Activated T-helper 1 cell treated with anti-CD3 and anti-CD28 coated beads, Interleukin-2, amount 50 U/mL, for 16 hours (primary cell): ENCODE measurements at regions not wholly inside any gene's neighbourhood (a gene's known extent, or its start where the extent isn't known, plus 50 kb on each side); places are given as distances from the start of the nearest gene placed in this dataset.
"Not testable (repeated sequence)": the region's sequence is repeated elsewhere in the genome, so short reads cannot be mapped to it uniquely, and the experiment has no call there.

ENCODE experiments used
- DNase-seq, 2 donors: peaks; one replicate each; pipeline ENCODE4 v3.0.0-alpha.2; 2020; ENCODE audit warnings: low read depth in 1 of 2, low spot score in 1 of 2

DNA sequence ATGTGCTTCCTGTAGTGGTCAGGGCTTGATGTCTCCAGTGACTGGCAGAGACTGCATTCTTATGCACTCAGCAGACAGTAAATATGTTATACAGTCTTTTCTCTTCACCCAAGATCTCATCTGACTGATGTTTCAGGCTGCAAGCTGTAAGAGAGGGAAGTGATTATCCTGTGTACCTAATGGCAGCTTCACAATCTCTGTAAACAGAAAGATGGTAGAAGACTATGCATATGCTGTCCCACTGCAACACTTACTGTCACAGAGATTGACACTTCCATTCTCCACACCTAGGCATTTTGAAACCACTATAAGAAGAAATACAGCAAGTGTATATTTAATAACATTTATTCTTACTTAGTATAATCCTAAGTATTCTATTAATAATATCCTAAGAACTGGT lies 97.6 kb upstream of the ANXA1 start:
- DNase-seq: no peak

DNA sequence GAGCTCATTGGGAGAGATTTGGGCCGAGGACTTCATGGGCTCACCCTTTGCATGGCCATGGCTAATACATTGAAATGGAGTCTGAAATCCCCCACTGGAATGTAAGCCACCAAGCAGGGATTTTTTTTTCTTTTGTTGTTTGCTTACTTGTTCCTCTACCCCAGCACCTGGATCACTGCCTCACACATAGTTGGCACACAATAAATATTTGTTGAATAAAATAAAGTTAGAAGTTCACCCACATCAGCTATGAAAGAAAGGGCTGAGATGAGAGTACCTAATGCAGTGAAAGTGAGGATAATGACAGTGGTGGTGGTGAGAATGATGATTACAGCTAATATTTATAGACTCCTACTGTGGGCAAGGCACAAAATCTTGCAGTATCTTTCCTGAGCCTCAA lies 98.1 kb upstream of the ANXA1 start:
- no peak for DNase-seq

DNA sequence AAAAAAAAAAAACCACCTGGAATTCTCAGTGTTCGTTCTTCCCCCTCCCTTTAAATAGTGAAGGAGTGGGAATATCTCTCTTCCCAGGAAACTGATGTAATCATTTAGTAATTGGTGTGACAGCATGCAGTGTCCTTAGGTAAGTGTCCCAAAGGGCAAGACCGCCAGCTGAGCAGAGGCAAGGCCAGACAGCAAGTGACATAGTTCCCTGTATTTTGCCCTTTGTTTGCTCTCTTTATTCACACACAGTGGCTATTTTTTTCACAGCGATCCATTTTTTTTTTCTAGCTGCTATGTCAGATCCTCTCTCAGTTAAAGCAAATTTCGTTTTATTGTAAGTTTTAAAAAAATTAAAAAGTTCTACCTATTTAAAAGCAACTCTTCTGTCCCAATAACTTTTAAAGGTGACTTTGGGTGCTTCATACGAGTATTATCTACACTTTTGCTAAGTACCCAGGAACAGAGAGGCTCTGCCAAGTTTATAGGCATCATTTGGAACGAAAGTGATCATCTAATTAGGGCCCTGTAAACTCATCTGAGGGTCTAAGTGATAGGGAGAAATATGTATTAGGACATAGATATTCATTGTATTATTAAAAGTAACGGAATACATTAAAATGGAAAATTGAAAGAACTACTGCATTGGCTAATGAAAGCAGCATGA lies 98.2 kb upstream of the ALDH1A1 start:
- no peak for DNase-seq

DNA sequence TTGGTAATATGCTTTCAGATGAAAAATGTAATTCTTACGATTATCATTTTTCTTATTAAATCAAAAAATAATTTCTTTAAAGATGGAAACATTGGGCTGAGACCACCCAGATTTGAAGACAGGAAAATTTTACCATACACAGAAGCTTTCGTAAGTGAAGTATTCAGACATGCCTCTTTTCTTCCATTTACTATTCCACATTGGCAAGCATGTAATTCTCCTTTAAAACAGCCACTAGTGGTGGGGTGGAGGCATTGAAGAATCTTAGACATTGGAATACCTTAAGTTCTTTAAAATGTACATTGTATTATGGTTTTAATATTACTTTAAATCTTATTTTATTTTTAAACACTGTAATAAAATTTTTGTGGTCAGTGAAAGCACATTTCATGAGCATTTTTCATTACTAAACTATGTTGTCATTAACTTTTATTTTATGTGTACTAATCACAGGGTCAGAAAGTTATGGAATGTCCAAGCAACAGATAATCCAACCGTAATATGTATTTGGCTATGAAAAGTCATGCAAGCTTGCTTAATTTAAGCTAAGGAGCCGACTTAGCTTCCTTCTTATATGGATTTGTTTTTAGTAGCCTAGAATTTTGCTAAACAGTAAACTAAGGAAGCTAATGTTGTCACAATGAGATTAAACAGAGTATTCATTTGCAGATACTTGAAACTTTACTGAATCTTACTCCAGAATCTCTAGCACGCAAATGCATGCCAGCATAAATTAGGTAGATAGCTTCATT lies 97.4 kb upstream of the ALDH1A1 start:
- no peak for DNase-seq

DNA sequence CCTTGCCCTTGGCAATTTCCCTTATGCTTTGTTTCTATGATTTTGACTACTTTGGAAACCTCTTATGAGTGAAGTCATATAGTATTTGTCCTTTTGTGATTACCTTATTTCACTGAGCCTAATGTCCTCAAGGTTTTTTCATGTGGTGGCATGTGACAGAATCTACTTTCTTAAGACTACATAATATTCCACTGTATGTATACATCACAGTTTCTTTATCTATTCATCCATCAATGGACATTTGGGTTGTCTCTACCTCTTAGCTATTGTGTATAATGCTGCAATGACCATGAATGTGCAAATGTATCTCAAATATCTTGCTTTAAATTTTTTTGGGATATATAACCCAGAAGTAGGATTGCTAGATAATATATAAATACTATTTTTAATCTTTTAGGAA lies 96.4 kb upstream of the ALDH1A1 start:
- DNase-seq: no peak

DNA sequence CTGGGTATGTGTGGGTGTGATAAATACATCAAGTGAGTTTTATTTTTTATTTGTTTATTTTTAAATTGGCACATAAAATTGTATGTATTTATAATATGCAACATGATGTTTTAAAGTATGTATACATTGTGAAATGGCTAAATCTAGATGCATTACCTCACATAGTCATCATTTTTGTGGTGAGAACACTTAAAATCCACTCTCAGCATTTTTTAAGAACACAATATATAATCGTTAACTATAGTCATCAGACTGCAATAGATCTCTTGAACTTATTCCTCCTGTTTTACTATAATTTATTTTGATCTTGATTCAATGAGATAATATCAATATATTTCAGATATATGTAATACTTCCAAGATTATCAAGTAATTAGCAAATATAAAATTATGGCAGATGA lies 93.9 kb upstream of the ALDH1A1 start:
- no peak for DNase-seq

DNA sequence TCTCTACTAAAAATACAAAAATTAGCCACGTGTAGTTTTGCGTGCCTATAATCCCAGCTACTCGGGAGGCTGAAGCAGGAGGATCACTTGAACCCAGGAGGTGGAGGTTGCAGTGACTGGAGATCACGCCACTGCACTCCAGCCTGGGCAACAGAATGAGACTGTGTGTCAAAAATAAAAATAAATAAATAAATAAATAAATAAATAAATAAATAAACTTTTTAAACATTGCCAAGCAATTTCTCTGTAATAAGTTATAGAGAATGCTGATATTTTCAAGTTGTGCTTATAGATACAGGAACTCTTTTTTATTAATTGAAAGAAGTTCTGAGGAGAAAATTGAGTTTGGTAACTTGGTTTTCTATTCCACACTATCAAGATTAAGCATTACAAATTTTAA lies 91.9 kb upstream of the ALDH1A1 start:
- DNase-seq: not testable (repeated sequence)

DNA sequence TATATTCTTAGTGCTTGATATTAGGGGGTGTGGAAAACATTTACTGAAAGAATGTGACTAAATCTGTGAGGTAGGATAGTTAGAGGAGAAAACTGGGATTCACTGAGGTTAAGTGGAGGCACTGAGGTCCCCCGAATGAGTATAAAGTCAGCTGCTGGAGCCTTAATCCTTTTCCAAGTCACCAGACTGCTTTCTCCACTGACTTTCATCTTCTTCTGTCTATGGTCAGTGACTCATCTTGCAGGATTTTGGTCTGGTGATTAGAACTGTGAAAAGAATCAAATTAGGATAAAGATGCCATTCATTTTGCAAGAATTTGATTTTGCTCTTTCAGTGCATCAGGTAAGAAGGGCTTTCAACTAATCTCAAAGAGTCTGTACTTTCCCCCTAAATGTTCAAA lies 89.3 kb upstream of the ALDH1A1 start:
- no peak for DNase-seq

DNA sequence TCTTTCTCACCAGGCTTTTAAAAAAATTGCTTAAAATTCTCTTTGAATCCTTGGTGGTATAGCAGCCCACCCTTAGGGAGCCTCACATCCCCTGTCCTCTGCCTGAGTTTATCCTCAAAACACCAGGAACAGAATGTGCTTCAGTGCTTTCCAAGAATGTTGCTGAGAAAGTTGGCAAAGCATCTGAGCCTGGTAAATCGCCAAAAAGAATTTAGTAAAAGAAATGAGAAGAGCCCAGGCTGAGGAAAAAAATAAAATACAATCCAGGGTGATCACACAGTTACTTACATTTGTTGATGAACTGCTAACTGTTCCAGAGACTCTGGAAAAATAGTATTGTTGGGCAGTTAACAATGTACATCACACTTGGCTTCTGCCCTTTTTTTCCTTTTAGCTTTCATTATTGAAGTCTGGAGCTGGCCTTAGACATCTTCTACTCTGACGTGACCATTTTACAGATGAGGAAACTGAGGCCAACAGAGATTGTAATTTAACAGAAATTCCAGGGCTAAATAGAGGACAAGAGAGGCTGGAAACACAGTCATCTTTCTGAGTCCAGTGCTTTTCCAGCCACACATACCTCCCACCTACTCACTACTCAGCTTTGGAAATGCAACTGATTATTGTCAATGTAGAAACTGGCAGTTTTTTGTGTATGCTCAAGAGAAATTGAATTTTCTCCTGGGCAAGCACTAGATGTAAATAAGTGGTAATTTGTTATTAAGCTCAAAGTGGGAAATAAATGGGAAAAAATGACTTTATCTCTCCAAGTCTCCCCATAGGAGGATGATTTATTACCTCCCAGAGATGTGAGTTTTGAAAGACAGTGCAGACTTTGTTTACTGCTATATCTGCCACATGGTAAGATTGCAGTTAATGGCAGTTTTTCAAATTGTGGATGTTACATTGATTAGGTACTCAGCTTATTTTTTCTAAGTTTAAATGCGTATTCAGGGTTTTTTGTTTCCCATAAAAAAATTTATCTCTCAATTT lies 86.7 kb upstream of the ALDH1A1 start:
- DNase-seq: no peak

DNA sequence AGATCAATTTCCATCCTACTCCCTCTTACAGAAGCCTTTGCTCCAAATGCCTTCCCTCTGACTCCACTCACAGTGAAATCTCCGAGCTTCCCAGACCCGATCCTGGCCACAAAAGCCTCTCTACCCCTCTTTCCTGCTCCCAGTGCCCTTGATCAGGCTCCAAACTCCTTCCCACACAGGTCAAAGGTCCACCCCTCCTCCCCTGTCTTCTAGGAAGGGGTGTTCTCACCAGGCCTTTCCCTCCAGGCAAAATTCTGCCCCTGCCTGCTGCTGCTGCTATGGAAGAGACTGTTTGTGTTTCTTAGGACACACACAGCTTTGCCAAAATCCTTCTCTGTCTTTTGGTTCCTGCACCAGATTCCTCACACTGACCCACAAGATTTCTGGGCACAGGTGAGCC lies 85.8 kb upstream of the ALDH1A1 start:
- no peak for DNase-seq

DNA sequence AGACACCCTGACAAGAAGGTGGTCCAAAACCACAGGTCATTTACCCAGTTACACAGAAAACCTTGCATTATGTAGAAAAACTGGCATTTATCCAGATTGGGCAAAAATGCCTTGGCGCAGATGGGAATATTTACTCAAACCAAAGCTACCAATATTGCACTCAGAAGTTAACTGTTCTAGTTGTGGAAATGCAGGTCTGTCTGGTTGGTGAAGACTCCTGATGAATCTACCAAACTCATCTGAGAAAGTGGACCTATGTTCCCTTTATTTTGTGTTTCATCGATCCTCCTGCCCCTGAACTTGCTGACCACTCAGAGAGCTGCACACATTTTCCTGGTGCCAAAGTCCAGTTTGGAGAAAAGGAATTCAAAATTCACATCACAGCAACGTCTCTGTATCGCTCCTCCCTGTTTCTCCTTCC lies 85.2 kb upstream of the ALDH1A1 start:
- DNase-seq: no peak

DNA sequence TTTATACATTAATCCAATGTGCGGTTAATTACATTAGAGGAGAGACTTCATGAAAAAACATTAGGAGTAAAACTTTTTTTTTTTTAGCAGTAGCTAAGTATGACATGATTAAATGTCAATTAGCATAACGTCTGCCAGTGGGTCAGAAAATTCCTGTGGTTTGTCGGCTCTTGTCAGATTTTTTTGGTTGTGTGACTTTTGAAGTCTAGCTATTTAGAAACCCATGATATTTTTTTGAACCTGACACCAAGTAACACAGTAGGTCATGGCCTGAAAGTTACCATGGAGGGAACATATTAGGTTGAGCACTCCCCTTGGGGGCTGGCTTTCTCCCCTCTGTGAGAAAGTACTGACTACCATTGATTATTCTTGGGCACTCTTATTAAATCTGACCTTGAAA lies 84.8 kb upstream of the ALDH1A1 start:
- DNase-seq: no peak

DNA sequence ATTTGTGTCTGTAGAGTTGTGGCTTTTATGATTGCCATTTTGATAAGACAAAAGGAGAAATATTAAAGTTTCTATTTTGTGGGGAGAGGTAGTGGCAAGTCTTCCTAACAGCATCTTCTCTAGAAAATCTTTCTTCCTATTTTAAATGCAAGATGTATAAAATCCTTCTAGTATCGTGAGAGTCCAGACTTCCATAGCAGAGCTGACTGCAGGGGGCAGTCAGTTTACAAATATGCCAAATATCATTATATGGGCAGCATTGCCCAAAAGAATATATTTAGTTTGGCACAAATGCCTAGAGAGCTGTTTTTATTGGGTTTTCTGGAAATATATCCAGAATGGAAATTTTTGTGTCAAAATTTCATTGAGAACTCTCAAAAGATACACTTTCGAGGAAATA lies 82.1 kb upstream of the ALDH1A1 start:
- no peak for DNase-seq

DNA sequence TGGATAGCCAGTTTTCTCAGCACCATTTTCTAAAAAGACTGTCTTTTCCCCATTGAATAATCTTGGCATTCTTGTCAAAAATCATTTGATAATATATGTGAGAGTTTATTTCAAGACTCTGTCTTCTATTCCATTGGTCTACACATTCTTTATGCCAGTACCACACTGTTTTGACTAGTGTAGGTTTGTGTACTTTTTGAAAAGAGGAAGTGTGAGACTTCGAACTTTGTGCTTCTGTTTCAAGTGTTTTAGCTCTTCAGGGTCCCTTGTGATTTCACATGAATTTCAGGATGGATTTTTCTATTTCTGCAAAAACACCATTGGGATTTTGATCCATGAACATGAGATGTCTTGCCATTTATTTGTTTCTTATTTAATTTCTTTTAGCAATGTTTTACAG lies 78.5 kb upstream of the ALDH1A1 start:
- no peak for DNase-seq

DNA sequence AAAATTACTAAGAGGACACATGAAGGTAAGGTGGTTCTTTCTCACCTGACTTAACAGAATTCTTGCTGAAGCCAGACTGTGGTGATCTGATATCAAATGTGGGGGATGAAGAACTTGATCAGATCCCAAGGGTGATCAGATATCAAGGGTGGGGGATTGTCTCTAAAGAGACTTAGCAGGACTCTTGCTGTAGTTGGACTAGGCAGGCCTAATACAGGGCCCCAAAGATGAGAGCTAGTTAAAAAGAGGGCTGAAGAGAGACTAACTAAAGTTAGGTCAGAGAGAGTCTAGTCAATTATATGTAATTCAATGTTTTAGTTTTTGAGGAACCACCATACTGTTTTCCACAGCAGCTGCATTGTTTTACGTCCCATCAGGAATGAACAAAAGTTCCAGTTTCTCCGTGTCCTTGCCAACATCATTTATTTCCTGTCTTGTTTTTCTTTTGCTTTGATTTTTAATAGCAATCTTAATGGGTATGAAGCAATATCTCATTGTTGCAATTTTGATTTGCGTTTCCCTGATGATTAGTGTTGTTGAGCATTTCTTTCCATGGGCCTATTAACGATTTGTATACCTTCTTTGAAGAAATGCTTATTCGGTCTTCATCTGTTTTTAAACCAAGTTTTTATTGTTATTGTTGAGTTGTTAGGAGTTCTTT lies 77.6 kb upstream of the ALDH1A1 start:
- no peak for DNase-seq

DNA sequence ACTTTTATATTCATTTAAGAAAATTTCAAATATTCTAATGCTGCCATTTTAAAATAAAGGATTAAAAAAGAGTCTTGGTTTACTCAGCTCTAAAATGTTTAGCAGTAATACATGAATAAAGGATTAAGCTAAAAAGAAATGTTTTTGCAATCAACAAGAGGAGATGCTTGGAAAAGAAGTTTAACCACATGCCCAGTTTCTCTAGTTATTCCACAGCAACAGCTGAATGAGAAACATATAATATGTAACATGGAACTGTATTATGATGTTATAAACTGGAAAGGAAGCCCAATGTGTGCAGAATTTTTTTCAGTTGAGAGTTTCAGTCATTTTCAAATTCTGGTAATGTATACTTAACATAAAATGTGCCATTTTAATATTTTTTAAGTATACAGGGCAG lies 76.5 kb upstream of the ALDH1A1 start:
- no peak for DNase-seq

DNA sequence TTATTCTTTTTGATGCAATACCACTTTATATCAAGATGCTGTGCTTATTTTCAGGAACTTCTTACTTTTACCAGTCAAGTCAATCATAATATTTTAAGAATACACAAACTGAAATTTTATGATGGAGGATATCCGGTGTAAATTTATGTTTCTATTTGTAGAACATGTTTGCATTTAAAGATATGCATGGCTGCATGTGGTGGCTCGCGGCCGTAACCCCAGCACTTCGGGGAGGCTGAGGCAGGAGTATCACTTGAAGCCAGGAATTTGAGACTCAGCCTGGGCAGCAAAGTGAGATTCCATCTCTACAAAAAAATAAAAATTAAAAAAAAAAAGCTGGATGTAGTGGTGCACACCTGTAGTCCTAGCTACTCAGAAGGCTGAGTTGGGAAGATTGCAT lies 73.5 kb upstream of the ALDH1A1 start:
- DNase-seq: no peak

DNA sequence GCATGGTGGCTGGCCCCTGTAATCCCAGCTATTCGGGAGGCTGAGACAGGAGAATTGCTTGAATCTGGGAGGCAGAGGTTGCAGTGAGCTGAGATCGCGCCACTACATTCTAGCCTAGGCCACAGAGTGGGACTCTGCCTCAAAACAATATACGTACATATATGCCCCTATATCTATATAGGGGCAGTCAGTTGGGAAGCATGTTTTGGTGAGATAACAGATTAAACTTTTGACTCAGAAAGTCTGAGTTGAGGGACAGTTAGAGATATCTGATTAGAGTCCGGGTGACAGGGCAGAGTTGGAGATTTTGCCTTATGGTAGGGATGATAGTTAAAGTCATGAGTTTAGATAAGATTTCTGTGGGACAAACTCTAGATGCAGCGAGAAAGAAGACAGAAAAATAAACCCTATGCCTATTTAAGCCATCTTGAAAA lies 71.8 kb upstream of the ALDH1A1 start:
- no peak for DNase-seq

DNA sequence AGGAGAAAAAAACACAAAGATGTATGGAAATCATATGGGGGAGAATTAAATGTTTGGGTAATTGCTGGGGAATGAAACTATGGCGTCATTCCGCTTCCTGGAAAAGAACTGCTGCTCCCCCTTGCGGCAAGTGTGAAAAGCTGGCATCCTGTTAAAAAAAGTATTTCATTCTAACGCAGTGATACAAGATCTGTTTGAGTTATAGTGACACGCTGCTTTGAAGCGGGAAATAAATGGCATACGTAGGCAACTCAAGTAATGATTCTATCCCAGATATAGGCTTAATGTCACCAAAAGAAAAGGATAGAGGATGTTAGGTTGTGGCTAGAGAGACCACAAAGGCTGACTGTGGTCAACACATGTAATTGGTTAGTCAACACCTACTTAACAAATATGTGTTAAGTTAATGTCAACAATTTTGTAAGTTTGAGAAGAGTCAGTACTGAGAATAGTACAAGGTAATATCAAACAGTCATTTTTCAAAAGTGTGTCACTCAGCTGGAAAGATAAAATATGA lies 70.2 kb upstream of the ALDH1A1 start:
- peak; percentile 3 to 4 for DNase-seq

DNA sequence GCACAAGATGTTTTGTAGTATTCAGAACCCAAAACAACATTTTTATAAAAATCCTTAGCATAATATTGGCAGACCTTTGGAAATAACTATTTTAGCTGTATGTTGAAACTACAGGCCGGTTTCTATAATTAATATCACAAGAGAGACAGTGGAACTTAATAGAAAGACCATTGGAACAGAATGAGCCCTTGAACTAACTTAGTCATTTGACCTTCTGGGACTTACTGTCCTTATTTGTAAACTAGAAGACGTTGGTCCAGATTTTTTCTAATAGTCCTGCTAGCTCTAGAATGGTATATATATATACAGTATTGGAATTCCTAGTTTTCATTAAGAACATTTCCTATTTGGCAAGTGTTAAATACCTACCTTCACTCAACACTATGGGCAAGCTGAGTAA lies 69.5 kb upstream of the ALDH1A1 start:
- no peak for DNase-seq

DNA sequence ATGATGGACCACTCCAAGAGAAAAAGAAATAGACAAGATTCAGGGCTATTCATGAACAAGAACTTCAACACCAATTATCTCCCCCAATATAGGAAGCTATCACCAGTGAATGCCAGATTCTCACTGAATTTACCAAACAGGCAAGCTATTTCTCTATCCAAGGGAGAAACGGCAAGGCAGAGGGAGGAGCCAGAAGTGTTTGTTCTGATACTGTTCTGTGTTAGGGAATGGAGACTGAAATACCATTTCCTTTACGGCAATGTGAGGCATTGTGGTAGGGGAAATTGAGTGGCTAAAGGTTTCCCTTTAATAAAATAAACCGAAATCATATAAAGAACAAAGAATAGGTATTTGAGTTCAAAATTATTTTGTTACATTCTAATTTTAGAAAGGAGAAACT lies 68.0 kb upstream of the ALDH1A1 start:
- no peak for DNase-seq
